GM19099 (cell line): ENCODE measurements at regions not wholly inside any gene's neighbourhood (a gene's known extent, or its start where the extent isn't known, plus 50 kb on each side); places are given as distances from the start of the nearest gene placed in this dataset.

Source experiments
- POLR2A ChIP-seq: IDR thresholded peaks from 3 replicates; pipeline ENCODE4 v1.6.1; 2011; ENCODE audit warnings: low read depth; ENCODE audit not compliant: insufficient read length; ENCODE audit errors: extremely low read depth

GRCh38 chr14:71754422-71755095, 177.7 kb upstream of the RGS6 start:
- TF ChIP-seq POLR2A, result no peak

DNA sequence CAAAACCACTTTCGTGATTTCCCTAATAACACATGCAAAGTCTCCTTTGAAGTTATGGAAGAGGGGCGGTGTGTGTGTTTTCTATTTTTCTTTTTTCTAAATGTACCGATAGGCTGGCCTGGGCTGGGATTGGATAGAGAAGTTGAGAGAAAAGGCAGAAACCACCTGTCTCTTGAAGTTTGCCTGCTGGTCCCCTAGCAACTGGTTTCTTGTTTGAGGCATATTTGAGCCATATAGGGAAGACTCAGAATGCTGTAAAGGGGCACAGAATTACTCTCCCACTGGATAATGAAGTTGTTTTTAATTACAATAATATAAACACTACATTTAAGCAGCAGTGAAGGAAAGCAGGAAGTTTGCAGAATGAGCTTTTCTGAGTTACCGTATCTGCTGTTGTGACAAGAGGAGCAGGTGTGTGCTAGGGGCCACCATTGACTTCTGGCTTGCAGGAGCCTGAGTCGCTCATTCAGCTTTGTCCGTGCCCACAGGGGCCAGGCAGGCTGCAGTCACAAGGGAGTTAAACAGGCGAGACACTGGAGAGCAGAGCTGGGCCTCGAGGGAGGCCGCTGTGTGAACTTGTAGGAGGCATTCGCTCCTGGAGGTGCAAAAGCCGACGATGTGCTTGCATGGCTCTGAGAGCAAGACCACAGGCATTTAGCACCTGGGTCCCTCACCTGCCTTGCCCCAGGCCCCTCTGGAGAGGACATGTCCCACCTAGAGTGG, 173.8 kb upstream of the RGS6 start:
- no peak for TF ChIP-seq POLR2A

- TF ChIP-seq POLR2A, result no peak
Measured at GRCh38 chr14:71762575-71762974, 169.7 kb upstream of the RGS6 start.

GRCh38 chr14:71764701-71765382, 167.4 kb upstream of the RGS6 start:
- TF ChIP-seq POLR2A, result no peak

DNA sequence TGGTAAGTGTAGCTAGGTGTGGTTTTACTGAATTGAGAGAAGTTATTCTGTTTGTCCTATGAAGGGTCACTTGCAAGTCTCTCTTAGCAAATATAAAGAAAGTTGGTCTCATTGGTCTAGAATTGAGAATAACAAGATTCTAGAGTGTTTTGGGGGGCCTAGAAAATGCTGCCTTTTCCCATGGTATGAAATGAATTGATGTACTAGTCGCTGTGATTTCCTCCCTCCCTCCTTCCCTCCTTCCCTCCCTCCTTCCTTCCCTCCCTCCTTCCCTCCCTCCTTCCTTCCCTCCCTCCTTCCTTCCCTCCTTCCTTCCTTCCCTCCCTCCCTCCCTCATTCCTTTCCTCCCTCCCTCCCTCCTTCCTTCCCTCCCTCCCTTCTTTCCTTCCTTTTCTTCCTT, 166.7 kb upstream of the RGS6 start:
- no peak for TF ChIP-seq POLR2A

GRCh38 chr14:71770431-71770830, 161.8 kb upstream of the RGS6 start:
- TF ChIP-seq POLR2A, result no peak

GRCh38 chr14:71773898-71774481, 158.2 kb upstream of the RGS6 start:
- no peak for TF ChIP-seq POLR2A

DNA sequence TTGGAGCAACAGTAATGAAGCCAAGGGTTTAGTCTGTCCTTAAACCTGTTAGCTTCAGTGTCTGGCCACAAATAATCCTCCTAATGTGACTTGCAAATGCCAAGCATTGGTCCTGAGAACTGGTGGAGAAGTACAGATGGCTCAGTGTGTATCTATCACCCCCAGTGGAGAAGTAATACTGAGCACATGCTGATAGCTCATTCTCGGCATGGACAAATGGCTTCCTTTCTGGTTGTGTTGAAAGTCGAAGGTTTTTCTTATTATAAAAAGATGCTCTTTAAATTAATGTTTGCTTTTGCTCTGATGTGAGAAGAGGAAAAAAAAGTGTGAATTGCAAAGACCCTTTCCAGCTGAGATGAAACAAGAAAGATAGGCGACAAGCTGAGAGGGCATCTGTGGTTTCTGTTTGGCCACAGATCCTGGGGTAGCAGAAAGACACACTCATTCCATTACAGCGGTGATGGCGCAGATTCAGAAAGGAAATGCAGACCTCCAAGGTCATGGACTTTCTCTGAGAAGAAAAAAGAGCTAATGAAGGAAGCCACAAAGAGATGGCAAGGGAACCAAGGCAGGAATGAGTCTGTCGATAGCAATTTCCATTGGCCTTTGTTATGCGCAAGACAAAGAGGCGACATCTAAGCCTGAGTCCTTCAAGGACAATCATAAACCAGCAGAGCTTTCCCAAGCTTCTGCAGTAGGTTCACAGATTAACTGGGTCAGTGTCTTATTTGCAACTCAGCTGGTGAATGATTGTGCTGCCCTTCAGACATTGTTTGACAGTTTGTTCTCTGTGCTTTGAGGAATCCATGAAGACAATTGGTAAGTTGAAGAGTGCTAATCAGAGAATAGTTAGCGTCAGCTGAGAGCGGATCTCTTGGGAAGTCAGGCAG, 155.5 kb upstream of the RGS6 start:
- no peak for TF ChIP-seq POLR2A

DNA sequence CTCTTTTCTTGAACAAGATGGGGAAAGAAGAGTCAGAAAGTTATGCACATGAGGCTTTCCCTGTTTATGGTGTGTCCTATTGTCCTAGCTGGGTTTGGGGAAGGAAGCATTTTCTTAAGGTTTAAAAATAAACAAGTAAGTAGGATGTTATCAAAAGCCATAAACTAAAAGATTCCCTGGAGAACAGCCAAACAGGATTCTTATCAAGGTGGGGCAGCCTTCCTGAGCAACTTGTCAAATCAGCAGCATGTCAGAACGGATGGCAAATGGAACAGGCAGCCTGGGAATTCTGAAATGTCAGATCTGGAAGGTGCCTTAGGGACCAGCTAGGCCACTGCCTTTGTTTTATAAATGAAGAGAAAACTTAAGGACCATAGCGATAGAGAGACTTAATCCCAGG, 152.2 kb upstream of the RGS6 start:
- no peak for TF ChIP-seq POLR2A

DNA sequence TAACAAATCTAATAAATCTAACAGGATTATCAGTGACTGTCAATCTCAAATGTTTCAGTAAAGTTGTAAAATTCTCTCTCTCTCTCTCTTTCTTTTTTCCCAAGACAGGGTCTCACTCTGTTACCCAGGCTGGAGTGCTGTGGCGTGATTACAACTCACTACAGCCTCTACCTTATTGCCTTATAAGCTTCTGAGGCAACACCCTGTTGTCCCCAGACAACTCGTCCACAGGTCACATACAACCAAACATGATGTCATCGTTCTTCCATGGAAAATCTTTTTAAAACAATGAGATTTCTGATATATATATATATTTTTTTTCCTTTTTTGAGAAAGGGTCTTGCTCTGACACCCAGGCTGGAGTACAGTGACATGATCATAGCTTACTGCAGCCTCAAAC, 151.4 kb upstream of the RGS6 start:
- no peak for TF ChIP-seq POLR2A

DNA sequence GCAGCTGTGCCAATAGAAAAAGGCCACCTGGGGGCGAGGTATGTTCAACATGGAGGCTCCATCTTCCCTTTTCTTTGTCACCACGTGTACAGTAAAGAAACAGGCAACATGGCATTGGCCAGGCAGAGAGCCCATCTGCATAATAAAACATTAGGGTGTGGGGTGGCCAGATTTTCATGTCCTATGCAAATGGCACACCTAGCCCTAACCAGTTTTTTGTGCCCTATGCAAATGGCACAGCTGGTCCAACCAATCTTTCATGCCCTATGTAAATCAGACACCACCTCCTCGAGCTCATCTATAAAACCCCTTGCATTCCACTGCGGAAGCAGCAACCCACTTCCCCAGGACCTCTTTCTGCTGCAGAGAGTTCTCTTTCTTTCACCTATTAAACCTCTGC, 149.1 kb upstream of the RGS6 start:
- TF ChIP-seq POLR2A, result no peak

DNA sequence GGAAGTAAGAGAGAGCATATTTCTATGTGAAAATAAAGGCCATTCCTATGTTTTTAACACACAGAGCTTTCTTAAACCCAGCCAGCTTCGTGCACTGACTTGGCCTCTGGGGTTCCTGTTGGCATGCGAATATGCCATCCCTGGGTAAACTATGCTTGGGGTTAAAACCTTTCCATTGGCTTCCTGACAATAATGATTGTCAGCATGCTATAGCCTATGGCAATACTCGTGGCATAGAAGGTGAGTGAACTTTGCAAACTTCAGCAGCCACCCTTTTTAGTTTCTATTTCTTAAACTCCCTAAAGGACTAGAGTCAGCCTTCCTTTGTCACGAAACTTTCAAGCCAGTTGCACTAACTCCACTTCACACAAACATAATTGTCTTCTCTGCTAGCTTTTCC, 148.4 kb upstream of the RGS6 start:
- TF ChIP-seq POLR2A, result no peak

DNA sequence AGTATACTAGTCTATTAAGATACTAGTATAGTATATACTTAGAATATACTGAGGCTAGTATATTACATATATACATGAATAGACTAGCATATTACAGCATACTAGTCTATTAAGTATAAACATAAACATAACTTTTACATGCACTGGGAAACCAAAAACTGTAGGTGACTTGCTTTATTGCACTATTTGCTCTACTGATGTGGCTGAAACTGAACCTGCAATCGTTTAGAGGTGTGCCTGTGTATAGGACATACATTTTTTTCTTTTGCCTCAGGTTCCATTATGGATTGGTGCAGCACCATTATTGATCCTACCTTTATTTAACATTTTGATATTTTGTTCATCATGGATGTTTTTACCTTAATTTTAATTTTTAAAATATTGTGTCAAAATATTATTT, 143.2 kb upstream of the RGS6 start:
- TF ChIP-seq POLR2A, result no peak

DNA sequence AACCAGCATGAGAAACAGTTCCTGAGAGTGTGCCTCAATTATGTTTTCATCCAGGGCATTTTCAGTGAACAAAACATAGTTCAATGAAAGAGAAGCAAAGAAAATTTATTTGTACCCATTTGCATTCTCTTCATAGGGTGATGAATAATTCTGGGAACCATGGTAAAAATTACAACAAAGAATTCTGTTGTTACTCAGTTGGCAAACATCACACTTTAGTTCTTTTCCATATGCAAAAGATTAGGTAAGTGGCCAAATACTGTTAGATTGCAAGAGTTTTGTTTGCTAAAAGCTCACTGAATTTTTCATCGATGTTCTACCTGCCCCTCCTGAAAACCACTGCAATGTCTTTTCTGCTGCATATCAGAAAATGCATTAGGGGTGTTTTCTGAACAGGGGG, 132.4 kb upstream of the RGS6 start:
- no peak for TF ChIP-seq POLR2A

DNA sequence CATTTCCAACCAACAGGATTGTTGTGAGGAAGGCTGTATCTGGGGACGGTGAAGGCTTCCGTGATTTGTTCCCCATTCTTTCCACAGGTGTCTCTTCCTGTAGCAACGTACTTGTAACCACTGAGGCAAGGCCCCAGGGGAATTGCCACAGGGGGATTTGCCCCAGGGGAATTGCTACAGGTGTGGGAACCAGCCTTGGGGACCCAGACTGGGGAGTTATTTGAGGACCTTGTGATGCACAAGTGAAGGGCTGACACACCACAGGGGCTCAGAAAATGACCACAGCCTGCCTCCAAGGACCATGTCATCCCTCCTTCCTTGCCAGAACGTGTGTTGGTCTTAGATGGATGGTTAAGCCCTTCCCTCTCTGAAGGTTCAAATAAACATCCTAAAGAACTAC, 131.4 kb upstream of the RGS6 start:
- no peak for TF ChIP-seq POLR2A

GRCh38 chr14:71803539-71804260, 128.5 kb upstream of the RGS6 start:
- TF ChIP-seq POLR2A, result no peak
